ENCODE measurements at regions not wholly inside any gene's neighbourhood (a gene's known extent, or its start where the extent isn't known, plus 50 kb on each side); places are given as distances from the start of the nearest gene placed in this dataset.

DNA sequence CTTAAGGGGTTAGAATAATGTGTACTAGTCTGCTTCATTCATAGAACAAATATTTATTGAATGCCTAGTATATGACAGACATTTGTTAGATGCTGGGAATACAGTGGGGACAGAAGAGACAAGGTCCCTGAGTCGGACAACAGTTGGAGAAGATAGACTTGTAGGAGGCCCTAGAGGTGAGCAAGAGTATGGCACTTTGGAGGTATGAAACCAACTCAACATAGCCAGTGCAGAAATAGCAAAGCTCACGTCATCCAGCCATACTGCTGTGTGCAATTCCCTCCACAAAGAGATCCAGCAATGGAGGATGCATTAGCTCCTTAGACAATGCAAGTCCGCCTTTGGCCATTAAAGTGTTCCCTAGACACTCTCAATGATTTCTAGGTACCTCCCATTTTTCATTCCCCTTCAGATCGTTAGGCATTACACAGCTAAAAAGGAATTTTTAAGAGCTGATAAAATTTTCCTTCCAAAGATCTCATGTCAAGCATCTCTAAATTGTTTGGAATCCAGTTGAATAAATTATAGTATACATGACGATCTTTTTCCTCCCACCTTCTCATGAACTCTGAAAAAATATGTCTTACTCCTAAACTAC lies 1949.6 kb upstream of the WWC1 start:
- DNase-seq (ENCODE audit: low read depth): no peak

DNA sequence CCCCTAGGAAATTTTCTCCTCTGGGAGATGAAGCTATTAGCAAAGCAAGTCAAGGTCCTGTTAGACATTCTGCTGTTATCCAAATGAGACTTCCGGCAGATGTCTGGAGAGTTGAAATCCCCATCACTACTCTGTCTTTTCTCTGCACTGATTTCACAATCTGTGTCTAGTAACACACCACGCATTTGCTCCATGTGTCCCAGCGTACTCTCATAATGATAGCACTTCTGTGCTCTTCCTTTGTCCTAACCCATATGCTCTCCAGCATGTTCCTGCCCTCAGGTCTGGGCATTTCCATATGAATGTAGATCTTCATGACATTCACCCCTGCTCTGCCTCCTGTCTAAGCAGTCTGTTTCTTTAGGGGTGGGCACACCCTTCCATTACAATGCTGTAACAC lies 1949.0 kb upstream of the WWC1 start:
- H3K4me3 ChIP-seq (ENCODE audit: low read depth, low read length): no peak overlapping the region
- TF ChIP-seq, protein P1, sequence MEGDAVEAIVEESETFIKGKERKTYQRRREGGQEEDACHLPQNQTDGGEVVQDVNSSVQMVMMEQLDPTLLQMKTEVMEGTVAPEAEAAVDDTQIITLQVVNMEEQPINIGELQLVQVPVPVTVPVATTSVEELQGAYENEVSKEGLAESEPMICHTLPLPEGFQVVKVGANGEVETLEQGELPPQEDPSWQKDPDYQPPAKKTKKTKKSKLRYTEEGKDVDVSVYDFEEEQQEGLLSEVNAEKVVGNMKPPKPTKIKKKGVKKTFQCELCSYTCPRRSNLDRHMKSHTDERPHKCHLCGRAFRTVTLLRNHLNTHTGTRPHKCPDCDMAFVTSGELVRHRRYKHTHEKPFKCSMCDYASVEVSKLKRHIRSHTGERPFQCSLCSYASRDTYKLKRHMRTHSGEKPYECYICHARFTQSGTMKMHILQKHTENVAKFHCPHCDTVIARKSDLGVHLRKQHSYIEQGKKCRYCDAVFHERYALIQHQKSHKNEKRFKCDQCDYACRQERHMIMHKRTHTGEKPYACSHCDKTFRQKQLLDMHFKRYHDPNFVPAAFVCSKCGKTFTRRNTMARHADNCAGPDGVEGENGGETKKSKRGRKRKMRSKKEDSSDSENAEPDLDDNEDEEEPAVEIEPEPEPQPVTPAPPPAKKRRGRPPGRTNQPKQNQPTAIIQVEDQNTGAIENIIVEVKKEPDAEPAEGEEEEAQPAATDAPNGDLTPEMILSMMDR (IDR thresholded peaks at IDR 0.05; ENCODE audit: control insufficient read depth, extremely low read depth, insufficient read depth): no peak

More for the DNA sequence above, 1949.6 kb upstream of the WWC1 start:
- no peak overlapping the region for H3K4me3 ChIP-seq (ENCODE audit: low read depth, low read length)
- TF ChIP-seq, protein P1 (IDR thresholded peaks at IDR 0.05; ENCODE audit: control insufficient read depth, extremely low read depth, insufficient read depth): no peak

GRCh38 chr5:166346726-166347374 lies 1944.6 kb upstream of the WWC1 start:
- no peak overlapping the region for H3K4me3 ChIP-seq (ENCODE audit: low read depth, low read length)
- DNase-seq (ENCODE audit: low read depth): no peak
- TF ChIP-seq, protein P1 (IDR thresholded peaks at IDR 0.05; ENCODE audit: control insufficient read depth, extremely low read depth, insufficient read depth): no peak

More for the DNA sequence above, 1949.0 kb upstream of the WWC1 start:
- DNase-seq (ENCODE audit: low read depth): no peak

DNA sequence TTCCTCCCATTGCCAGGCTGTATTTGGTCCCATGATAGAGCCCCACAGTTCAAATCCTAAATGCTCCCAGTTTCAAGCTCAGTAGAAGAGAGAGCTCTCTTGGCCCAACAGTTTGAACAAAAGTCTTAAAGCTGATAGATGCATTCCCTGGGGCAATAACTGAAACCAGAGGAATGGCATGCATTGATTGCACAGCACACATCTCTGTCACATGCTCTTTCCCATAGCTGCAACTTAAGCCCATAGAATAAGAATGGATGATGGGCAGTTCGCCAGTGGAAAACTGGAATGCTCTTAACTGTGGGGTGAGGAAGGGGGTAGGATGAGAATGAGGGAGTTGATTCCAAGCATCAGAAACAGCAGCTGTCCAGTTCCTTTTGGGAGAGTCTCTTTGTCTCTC lies 1942.4 kb upstream of the WWC1 start:
- no peak for DNase-seq (ENCODE audit: low read depth)
- TF ChIP-seq, protein P1 (IDR thresholded peaks at IDR 0.05; ENCODE audit: control insufficient read depth, extremely low read depth, insufficient read depth): no peak

GRCh38 chr5:166353580-166353979 lies 1937.9 kb upstream of the WWC1 start:
- no peak overlapping the region for H3K4me3 ChIP-seq (ENCODE audit: low read depth, low read length)
- no peak for DNase-seq (ENCODE audit: low read depth)
- TF ChIP-seq, protein P1 (IDR thresholded peaks at IDR 0.05; ENCODE audit: control insufficient read depth, extremely low read depth, insufficient read depth): no peak

More for the DNA sequence above, 1942.4 kb upstream of the WWC1 start:
- no peak overlapping the region for H3K4me3 ChIP-seq (ENCODE audit: low read depth, low read length)

GRCh38 chr5:166354332-166354731 lies 1937.1 kb upstream of the WWC1 start:
- H3K4me3 ChIP-seq (ENCODE audit: low read depth, low read length): no peak overlapping the region
- DNase-seq (ENCODE audit: low read depth): no peak
- TF ChIP-seq, protein P1 (IDR thresholded peaks at IDR 0.05; ENCODE audit: control insufficient read depth, extremely low read depth, insufficient read depth): no peak

All from LNCaP clone FGC (cell line).